Lower leg skin (tissue), 4 donors: ENCODE measurements at regions not wholly inside any gene's neighbourhood (a gene's known extent, or its start where the extent isn't known, plus 50 kb on each side); places are given as distances from the start of the nearest gene placed in this dataset.

Source experiments
- DNase-seq, 2 donors: peaks; one replicate each; pipeline ENCODE4 v3.0.0-alpha.2; 2019; ENCODE audit warnings: low spot score in 2 of 2
- H3K4me3 ChIP-seq: fragments of 200-600 bp; sonication (generic); 2 replicates; pipeline ENCODE4 v1.5.1; 2017; ENCODE audit warnings: mild to moderate bottlenecking, low read depth; ENCODE audit not compliant: poor library complexity, severe bottlenecking
- POLR2A ChIP-seq, 2 donors: fragments of 450-650 bp; IDR thresholded peaks; one replicate each; pipeline ENCODE4 v1.6.1; 2016 to 2017; ENCODE audit warnings: antibody characterized with exemption in 2 of 2, mild to moderate bottlenecking in 1 of 2, moderate library complexity in 1 of 2
- WGBS, 2 donors: methylation state at CpG; one replicate each; pipeline ENCODE4 v1.1.5; 2018; 5-methylcytosine and 5-hydroxymethylcytosine counted together
- intact Hi-C: fragments of 100-400 bp; cut with DNase I; formaldehyde crosslinking; loops from one replicate; pipeline ENCODE4 v1.15.0; 2023; ENCODE audit warnings: low total_unique reads
- TF ChIP-seq, protein P1 (sequence below), 3 donors: fragments of 450-650 bp; IDR thresholded peaks; one replicate each; pipeline ENCODE4 v1.5.1; 2016; ENCODE audit warnings: antibody characterized with exemption in 3 of 3, mild to moderate bottlenecking in 3 of 3, moderate library complexity in 2 of 3

DNA sequence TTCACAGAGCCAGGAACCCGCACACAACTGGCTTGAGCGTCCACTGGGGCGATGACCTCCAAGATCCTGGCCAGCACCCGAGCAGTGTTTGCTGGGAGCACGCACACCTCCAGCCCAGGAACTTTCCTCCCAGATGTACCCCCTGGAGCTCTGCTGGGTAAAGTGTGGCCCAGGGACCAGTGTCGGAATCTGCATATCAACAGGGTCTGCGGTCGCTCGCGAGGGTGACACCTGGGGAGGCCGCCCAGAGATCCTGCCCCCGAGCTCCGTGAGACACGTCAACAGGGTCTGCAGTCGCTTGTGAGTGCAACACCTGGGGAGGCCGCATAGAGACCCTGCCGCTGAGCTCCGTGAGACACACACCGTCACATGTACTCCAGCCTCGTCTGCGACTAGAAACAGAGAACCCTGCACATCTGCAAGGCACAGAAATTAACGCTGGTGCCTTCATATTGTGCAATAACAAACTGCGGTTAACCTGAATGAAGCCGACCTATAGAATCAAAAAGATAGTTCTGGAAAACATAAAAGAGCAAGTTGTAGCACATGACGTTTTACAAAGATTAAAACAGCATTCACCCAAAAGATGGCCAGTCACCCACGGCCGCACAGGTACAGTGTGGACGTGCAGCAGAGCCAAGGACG is 172.4 kb downstream of the BRD1 start:
- 60 to 63% methylated on average over 29 of the region's 29 CpGs for WGBS, 2 donors
- intact Hi-C loops, result no loop called here
- DNase-seq, result no peak
- H3K4me3 ChIP-seq, result no peak overlapping the region
- TF ChIP-seq, protein P1, sequence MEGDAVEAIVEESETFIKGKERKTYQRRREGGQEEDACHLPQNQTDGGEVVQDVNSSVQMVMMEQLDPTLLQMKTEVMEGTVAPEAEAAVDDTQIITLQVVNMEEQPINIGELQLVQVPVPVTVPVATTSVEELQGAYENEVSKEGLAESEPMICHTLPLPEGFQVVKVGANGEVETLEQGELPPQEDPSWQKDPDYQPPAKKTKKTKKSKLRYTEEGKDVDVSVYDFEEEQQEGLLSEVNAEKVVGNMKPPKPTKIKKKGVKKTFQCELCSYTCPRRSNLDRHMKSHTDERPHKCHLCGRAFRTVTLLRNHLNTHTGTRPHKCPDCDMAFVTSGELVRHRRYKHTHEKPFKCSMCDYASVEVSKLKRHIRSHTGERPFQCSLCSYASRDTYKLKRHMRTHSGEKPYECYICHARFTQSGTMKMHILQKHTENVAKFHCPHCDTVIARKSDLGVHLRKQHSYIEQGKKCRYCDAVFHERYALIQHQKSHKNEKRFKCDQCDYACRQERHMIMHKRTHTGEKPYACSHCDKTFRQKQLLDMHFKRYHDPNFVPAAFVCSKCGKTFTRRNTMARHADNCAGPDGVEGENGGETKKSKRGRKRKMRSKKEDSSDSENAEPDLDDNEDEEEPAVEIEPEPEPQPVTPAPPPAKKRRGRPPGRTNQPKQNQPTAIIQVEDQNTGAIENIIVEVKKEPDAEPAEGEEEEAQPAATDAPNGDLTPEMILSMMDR (IDR thresholded peaks at IDR 0.05), result no peak
- no peak for TF ChIP-seq POLR2A (IDR thresholded peaks at IDR 0.05)

GRCh38 chr22:49650336-49651241 is 177.1 kb downstream of the BRD1 start:
- no peak for TF ChIP-seq POLR2A (IDR thresholded peaks at IDR 0.05)
- TF ChIP-seq, protein P1 (IDR thresholded peaks at IDR 0.05), result no peak
- H3K4me3 ChIP-seq, result no peak overlapping the region
- no peak for DNase-seq
- intact Hi-C loops, result no loop called here
- 88 to 90% methylated on average over 32 of the region's 32 CpGs for WGBS, 2 donors

- no peak for DNase-seq
- TF ChIP-seq, protein P1 (IDR thresholded peaks at IDR 0.05), result no peak
- TF ChIP-seq POLR2A (IDR thresholded peaks at IDR 0.05), result no peak
- WGBS, 2 donors, result 70 to 74% methylated on average over 29 of the region's 29 CpGs
- H3K4me3 ChIP-seq, result no peak overlapping the region
- intact Hi-C loops, result no loop called here
These were observed 178.3 kb downstream of the BRD1 start for GRCh38 chr22:49649166-49650068.

DNA sequence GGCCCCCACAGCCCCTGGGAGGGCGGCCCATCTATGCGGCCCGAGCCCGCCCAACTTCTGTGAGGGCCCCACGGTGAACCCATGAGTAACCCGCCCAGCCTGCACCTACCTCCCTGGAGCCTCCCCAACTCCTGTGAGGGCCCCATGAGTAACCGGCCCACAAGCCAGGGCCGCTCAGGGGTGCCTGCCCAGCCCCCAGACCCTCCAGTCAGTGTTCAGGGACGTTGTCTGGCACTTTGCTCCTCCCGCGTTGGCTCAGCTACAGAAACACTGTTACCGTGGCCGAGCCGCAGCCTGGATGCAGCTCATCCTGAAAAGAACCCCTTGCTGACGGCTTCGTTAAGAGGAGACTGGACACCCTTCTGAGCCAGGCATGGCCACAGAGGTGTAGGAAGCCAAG is 179.6 kb downstream of the BRD1 start:
- intact Hi-C loops, result no loop called here
- DNase-seq, result no peak
- no peak for TF ChIP-seq POLR2A (IDR thresholded peaks at IDR 0.05)
- TF ChIP-seq, protein P1 (IDR thresholded peaks at IDR 0.05), result no peak
- no peak overlapping the region for H3K4me3 ChIP-seq
- 71 to 75% methylated on average over 12 to 16 of the region's 16 CpGs for WGBS, 2 donors

DNA sequence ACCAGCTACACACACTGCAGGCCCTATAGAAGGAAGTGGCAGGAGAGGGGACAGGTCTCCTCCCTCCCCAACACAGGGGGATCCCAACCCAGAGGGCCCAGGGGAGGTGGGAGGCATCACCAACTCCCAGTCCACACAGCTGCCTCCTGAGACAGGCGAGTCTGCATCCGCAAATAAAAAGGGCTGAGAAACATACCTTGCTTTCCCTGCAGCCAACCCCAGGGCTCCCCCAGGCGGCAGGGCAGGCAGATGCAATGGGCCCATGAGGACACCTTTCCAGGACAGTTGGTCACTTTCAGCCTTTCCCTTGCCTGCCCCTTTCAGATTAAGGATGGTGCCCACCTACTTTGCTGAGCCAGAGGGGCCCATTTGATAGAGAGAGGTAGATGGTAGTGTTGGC is 180.0 kb downstream of the BRD1 start:
- no peak overlapping the region for H3K4me3 ChIP-seq
- WGBS, 2 donors, result 61 to 75% methylated on average over 3 of the region's 3 CpGs
- TF ChIP-seq POLR2A (IDR thresholded peaks at IDR 0.05), result no peak
- TF ChIP-seq, protein P1 (IDR thresholded peaks at IDR 0.05), result no peak
- intact Hi-C loops, result no loop called here
- DNase-seq, result no peak
